GM21447 (cell line): ENCODE measurements at regions not wholly inside any gene's neighbourhood (a gene's known extent, or its start where the extent isn't known, plus 50 kb on each side); places are given as distances from the start of the nearest gene placed in this dataset.
"Not testable (repeated sequence)": the region's sequence is repeated elsewhere in the genome, so short reads cannot be mapped to it uniquely, and the experiment has no call there.

Source experiments
- ATAC-seq: cut with Tn5 transposase; IDR thresholded peaks from one replicate; pipeline ENCODE4 v1.9.1; 2021; ENCODE audit not compliant: unreplicated experiment

- ATAC-seq, result no peak
Observed at GRCh38 chr6:169019727-169020491, 233.7 kb downstream of the THBS2 start.

GRCh38 chr6:169019111-169019510 lies 234.5 kb downstream of the THBS2 start:
- no peak for ATAC-seq

GRCh38 chr6:169016758-169017157 lies 236.9 kb downstream of the THBS2 start:
- no peak for ATAC-seq

GRCh38 chr6:169014211-169015197 lies 239.1 kb downstream of the THBS2 start:
- ATAC-seq, result no peak

GRCh38 chr6:169009628-169010027 lies 244.0 kb downstream of the THBS2 start:
- ATAC-seq, result no peak

GRCh38 chr6:169008641-169009257 lies 244.9 kb downstream of the THBS2 start:
- ATAC-seq, result no peak

GRCh38 chr6:169005166-169005565 lies 248.5 kb downstream of the THBS2 start:
- ATAC-seq, result no peak

- no peak for ATAC-seq
Observed at GRCh38 chr6:169000022-169000421, 253.6 kb downstream of the THBS2 start.

- ATAC-seq, result no peak
Observed at GRCh38 chr6:168999392-168999791, 254.3 kb downstream of the THBS2 start.

- no peak for ATAC-seq
Observed at GRCh38 chr6:168996356-168996625, 257.4 kb downstream of the THBS2 start.

- no peak for ATAC-seq
Observed at GRCh38 chr6:168995526-168996355, 257.9 kb downstream of the THBS2 start.

GRCh38 chr6:168994956-168995355 lies 258.7 kb downstream of the THBS2 start:
- no peak for ATAC-seq

GRCh38 chr6:168992446-168993144 lies 261.1 kb downstream of the THBS2 start:
- ATAC-seq, result no peak

- ATAC-seq, result not testable (repeated sequence)
Observed at GRCh38 chr6:168991695-168992094, 262.0 kb downstream of the THBS2 start.

- ATAC-seq, result no peak
Observed at GRCh38 chr6:168990019-168990751, 263.5 kb downstream of the THBS2 start.

GRCh38 chr6:168989421-168989820 lies 264.2 kb downstream of the THBS2 start:
- no peak for ATAC-seq

GRCh38 chr6:168988801-168989200 lies 264.8 kb downstream of the THBS2 start:
- no peak for ATAC-seq

GRCh38 chr6:168988280-168988679 lies 265.4 kb downstream of the THBS2 start:
- ATAC-seq, result no peak

- no peak for ATAC-seq
Observed at GRCh38 chr6:168985705-168986104, 267.9 kb downstream of the THBS2 start.

GRCh38 chr6:168983925-168984324 lies 269.7 kb downstream of the THBS2 start:
- ATAC-seq, result no peak
